ENCODE measurements at regions not wholly inside any gene's neighbourhood (a gene's known extent, or its start where the extent isn't known, plus 50 kb on each side); places are given as distances from the start of the nearest gene placed in this dataset.

GRCh38 chr13:106383791-106384190 lies 151.7 kb downstream of the EFNB2 start:
- TF ChIP-seq EZH2 (IDR thresholded peaks at IDR 0.05; ENCODE audit: low read length, unreplicated experiment) (no peak), CTCF (conservative IDR thresholded peaks at IDR 0.05; ENCODE audit: low read depth, low read length) (no peak), EZH2phosphoT487 (IDR thresholded peaks at IDR 0.05; ENCODE audit: borderline replicate concordance, low read length) (no peak)
- H3K4me3 ChIP-seq (ENCODE audit: low read length): no peak overlapping the region
- no peaks in the 10 kb centered on the region for H3K79me2 ChIP-seq (ENCODE audit: low read length)
- no peak overlapping the region for H2AFZ ChIP-seq (ENCODE audit: low read length)
- no peaks in the 10 kb centered on the region for H4K20me1 ChIP-seq (ENCODE audit: low read length)
- ATAC-seq: no peak
- no peaks in the 10 kb centered on the region for H3K36me3 ChIP-seq (ENCODE audit: low read depth, low read length)
- BruUV-seq (replicated peaks): no TSS peak
- POLR2A ChIA-PET (ENCODE audit: unreplicated experiment): interaction anchor here (0.6 kb wide), 1 partner anchor 73 kb away, joined by 6 read pairs; no protein-coding TSS in a partner anchor
- no peak overlapping the region for H3K4me2 ChIP-seq (ENCODE audit: low read length)
- peaks cover 9% of the 10 kb centered on the region for H3K4me1 ChIP-seq (ENCODE audit: insufficient read depth, low read length)
- no peaks in the 10 kb centered on the region for H3F3A ChIP-seq (ENCODE audit: low read length, unreplicated experiment)
- no peak for DNase-seq
- H3K27me3 ChIP-seq (ENCODE audit: low read length): no peaks in the 10 kb centered on the region
- no peak overlapping the region for H3K9ac ChIP-seq (ENCODE audit: low read length)
- no peaks in the 10 kb centered on the region for H3K9me2 ChIP-seq (replicated peaks; ENCODE audit: low read length)
- no peak overlapping the region for H3K27ac ChIP-seq (ENCODE audit: low read length)
- H3K9me3 ChIP-seq (ENCODE audit: low read length): no peaks in the 10 kb centered on the region
- intact Hi-C loops (cut with micrococcal nuclease): no loop called here
- CTCF ChIA-PET: no interaction called here

- H4K20me1 ChIP-seq (ENCODE audit: low read length): no peaks in the 10 kb centered on the region
- H3K79me2 ChIP-seq (ENCODE audit: low read length): no peaks in the 10 kb centered on the region
- H3K9me3 ChIP-seq (ENCODE audit: low read length): no peaks in the 10 kb centered on the region
- peaks cover 17% of the 10 kb centered on the region for H3K4me1 ChIP-seq (ENCODE audit: insufficient read depth, low read length)
- H3K36me3 ChIP-seq (ENCODE audit: low read depth, low read length): no peaks in the 10 kb centered on the region
- no peaks in the 10 kb centered on the region for H3K9me2 ChIP-seq (replicated peaks; ENCODE audit: low read length)
- H3F3A ChIP-seq (ENCODE audit: low read length, unreplicated experiment): no peaks in the 10 kb centered on the region
- no peak for ATAC-seq
- no peak overlapping the region for H2AFZ ChIP-seq (ENCODE audit: low read length)
- no peak overlapping the region for H3K4me2 ChIP-seq (ENCODE audit: low read length)
- no peak for TF ChIP-seq EZH2phosphoT487 (IDR thresholded peaks at IDR 0.05; ENCODE audit: borderline replicate concordance, low read length)
- TF ChIP-seq CTCF (conservative IDR thresholded peaks at IDR 0.05; ENCODE audit: low read depth, low read length): peak; percentile 15; the same call in 1 of the 2 replicates
- ChIA-PET POLR2A (ENCODE audit: unreplicated experiment) (no interaction called here), CTCF (no interaction called here)
- H3K27me3 ChIP-seq (ENCODE audit: low read length): no peaks in the 10 kb centered on the region
- intact Hi-C loops (cut with micrococcal nuclease): no loop called here
- no TSS peak for BruUV-seq (replicated peaks)
- no peak overlapping the region for H3K9ac ChIP-seq (ENCODE audit: low read length)
- no peak for DNase-seq
- no peak overlapping the region for H3K4me3 ChIP-seq (ENCODE audit: low read length)
- no peak overlapping the region for H3K27ac ChIP-seq (ENCODE audit: low read length)
Observed at GRCh38 chr13:106382534-106382933, 152.9 kb downstream of the EFNB2 start.

- Histone ChIP-seq H3K4me2 (ENCODE audit: low read length) (no peak overlapping the region), H3K27ac (ENCODE audit: low read length) (no peak overlapping the region), H4K20me1 (ENCODE audit: low read length) (no peaks in the 10 kb centered on the region), H3K9me2 (replicated peaks; ENCODE audit: low read length) (no peaks in the 10 kb centered on the region), H3K9ac (ENCODE audit: low read length) (no peak overlapping the region), H3K36me3 (ENCODE audit: low read depth, low read length) (no peaks in the 10 kb centered on the region), H3K79me2 (ENCODE audit: low read length) (no peaks in the 10 kb centered on the region), H3K9me3 (ENCODE audit: low read length) (no peaks in the 10 kb centered on the region), H3K4me3 (ENCODE audit: low read length) (no peak overlapping the region), H2AFZ (ENCODE audit: low read length) (no peak overlapping the region), H3K27me3 (ENCODE audit: low read length) (no peaks in the 10 kb centered on the region), H3F3A (ENCODE audit: low read length, unreplicated experiment) (no peaks in the 10 kb centered on the region), H3K4me1 (ENCODE audit: insufficient read depth, low read length) (peaks cover 26% of the 10 kb centered on the region)
- no TSS peak for BruUV-seq (replicated peaks)
- TF ChIP-seq EZH2phosphoT487 (IDR thresholded peaks at IDR 0.05; ENCODE audit: borderline replicate concordance, low read length) (no peak), EZH2 (IDR thresholded peaks at IDR 0.05; ENCODE audit: low read length, unreplicated experiment) (no peak), CTCF (conservative IDR thresholded peaks at IDR 0.05; ENCODE audit: low read depth, low read length) (no peak)
- ATAC-seq (no peak), DNase-seq (no peak)
- ChIA-PET CTCF (no interaction called here), POLR2A (ENCODE audit: unreplicated experiment) (no interaction called here)
- intact Hi-C loops (cut with micrococcal nuclease): no loop called here
Observed at GRCh38 chr13:106381091-106381490, 154.4 kb downstream of the EFNB2 start.
